Gastrocnemius medialis (tissue), 4 donors: ENCODE measurements at regions not wholly inside any gene's neighbourhood (a gene's known extent, or its start where the extent isn't known, plus 50 kb on each side); places are given as distances from the start of the nearest gene placed in this dataset.

Experiments used
- ATAC-seq, 2 donors: fragments of 150-250 bp; one replicate each; pipeline ENCODE4 v1.9.1; 2016
- DNase-seq, 2 donors: peaks; one replicate each; pipeline ENCODE4 v3.0.0-alpha.2; 2019
- H3K27ac ChIP-seq, 4 donors: fragments of 200-600 bp; sonication (generic); 1 replicate in 1 of 4; 2 replicates in 3 of 4; pipeline ENCODE4 v1.5.1; 2016 to 2018; ENCODE audit warnings: mild to moderate bottlenecking in 2 of 4, moderate library complexity in 1 of 4
- H3K27me3 ChIP-seq, 3 donors: fragments of 200-600 bp; sonication (generic) in 2 of 3; 1 replicate in 1 of 3; 2 replicates in 2 of 3; pipeline versions ENCODE4 v1.5.1 to v1.6.0; 2016 to 2019; ENCODE audit warnings: mild to moderate bottlenecking in 1 of 3, moderate library complexity in 1 of 3
- H3K36me3 ChIP-seq, 2 donors: fragments of 200-600 bp; sonication (generic) in 1 of 2; one replicate each; pipeline ENCODE4 v1.5.1; 2017 to 2018
- H3K4me1 ChIP-seq, 2 donors: fragments of 200-600 bp; sonication (generic) in 1 of 2; one replicate each; pipeline ENCODE4 v1.5.1; 2016 to 2017; ENCODE audit warnings: mild to moderate bottlenecking in 2 of 2
- H3K4me3 ChIP-seq, 4 donors: fragments of 200-600 bp; sonication (generic) in 3 of 4; 1 replicate in 1 of 4; 2 replicates in 3 of 4; pipeline ENCODE4 v1.5.1; 2016 to 2019; ENCODE audit warnings: mild to moderate bottlenecking in 2 of 4
- H3K9me3 ChIP-seq, 3 donors: fragments of 200-600 bp; sonication (generic) in 2 of 3; 1 replicate in 1 of 3; 2 replicates in 2 of 3; pipeline ENCODE4 v1.5.1; 2016 to 2019
- POLR2A ChIP-seq, 2 donors: fragments of 450-650 bp; IDR thresholded peaks; one replicate each; pipeline ENCODE4 v1.6.1; 2017; ENCODE audit warnings: antibody characterized with exemption in 2 of 2, mild to moderate bottlenecking in 2 of 2, moderate library complexity in 2 of 2
- in situ Hi-C, 4 donors: fragments of 200-750 bp; cut with MboI; loops; one replicate each; pipeline versions ENCODE4 v1.15.0 to v1.8.0; 2017; ENCODE audit warnings: low sequenced_read_pairs in 4 of 4
- intact Hi-C: fragments of 100-400 bp; cut with DNase I; formaldehyde crosslinking; loops from one replicate; pipeline ENCODE4 v1.15.1; 2023; ENCODE audit warnings: low total_unique reads
- TF ChIP-seq, protein P1 (sequence below), 5 experiments: fragments of 450-650 bp in 3 of 5; fragments of 200-600 bp in 2 of 5; sonication (generic) in 2 of 5; IDR thresholded peaks in 4 of 5; conservative IDR thresholded peaks in 1 of 5; 1 replicate in 4 of 5; 2 replicates in 1 of 5; pipeline ENCODE4 v1.5.1; 2016 to 2019; ENCODE audit warnings: antibody characterized with exemption in 5 of 5, mild to moderate bottlenecking in 3 of 5, moderate library complexity in 3 of 5

DNA sequence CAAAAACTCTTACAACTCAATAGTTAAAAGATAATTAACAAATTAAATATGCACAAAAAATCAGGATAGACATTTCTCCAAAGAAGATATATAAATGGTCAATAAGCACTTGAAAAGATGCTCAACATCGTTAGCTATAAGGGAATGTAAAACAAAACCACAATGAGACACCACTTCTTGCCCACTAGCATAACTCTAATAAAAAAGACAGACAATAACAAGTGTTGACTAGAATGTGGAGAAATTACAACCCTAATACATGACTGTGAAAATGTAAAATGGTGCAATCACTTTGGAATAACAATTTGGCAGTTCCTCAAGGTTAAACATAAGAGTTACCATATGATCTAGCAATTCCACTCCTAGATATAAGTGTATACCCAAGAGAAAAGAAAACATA lies 74.3 kb upstream of the PCGF5 start:
- no peaks in the 10 kb centered on the region for H3K9me3 ChIP-seq
- H3K4me1 ChIP-seq, result no peaks in the 10 kb centered on the region
- TF ChIP-seq, protein P1, sequence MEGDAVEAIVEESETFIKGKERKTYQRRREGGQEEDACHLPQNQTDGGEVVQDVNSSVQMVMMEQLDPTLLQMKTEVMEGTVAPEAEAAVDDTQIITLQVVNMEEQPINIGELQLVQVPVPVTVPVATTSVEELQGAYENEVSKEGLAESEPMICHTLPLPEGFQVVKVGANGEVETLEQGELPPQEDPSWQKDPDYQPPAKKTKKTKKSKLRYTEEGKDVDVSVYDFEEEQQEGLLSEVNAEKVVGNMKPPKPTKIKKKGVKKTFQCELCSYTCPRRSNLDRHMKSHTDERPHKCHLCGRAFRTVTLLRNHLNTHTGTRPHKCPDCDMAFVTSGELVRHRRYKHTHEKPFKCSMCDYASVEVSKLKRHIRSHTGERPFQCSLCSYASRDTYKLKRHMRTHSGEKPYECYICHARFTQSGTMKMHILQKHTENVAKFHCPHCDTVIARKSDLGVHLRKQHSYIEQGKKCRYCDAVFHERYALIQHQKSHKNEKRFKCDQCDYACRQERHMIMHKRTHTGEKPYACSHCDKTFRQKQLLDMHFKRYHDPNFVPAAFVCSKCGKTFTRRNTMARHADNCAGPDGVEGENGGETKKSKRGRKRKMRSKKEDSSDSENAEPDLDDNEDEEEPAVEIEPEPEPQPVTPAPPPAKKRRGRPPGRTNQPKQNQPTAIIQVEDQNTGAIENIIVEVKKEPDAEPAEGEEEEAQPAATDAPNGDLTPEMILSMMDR (IDR thresholded peaks at IDR 0.05 in 4 of 5, conservative IDR thresholded peaks at IDR 0.05 in 1 of 5), result no peak
- no peak for TF ChIP-seq POLR2A (IDR thresholded peaks at IDR 0.05)
- ATAC-seq (no peak), DNase-seq (no peak)
- H3K27me3 ChIP-seq, result no peaks in the 10 kb centered on the region
- no peak overlapping the region for H3K4me3 ChIP-seq
- no peak overlapping the region for H3K27ac ChIP-seq
- in situ Hi-C loops (no loop called here), intact Hi-C loops (no loop called here)
- no peaks in the 10 kb centered on the region for H3K36me3 ChIP-seq

DNA sequence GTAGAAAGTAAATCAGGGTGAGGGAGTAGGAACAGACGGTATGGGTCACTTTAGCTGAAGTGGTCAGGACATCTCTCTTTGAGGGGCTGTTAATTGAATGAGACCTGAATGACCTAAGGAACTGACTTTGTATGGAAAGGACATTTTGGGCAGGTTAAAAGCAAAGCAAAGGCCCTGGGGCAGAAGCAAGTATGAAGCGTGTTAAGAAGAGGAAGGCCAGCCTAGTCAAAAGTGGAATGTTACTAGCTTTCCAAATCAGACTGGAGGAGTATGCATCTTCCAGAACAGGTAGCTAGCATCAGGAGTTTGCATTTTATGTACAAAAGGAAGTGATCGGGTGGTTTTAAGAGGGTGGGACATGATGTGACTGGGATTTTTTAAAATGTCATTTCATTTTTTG lies 70.9 kb upstream of the PCGF5 start:
- H3K9me3 ChIP-seq, result no peaks in the 10 kb centered on the region
- no peak overlapping the region for H3K27ac ChIP-seq
- intact Hi-C loops, result no loop called here
- no peaks in the 10 kb centered on the region for H3K4me1 ChIP-seq
- no peak for TF ChIP-seq POLR2A (IDR thresholded peaks at IDR 0.05)
- TF ChIP-seq, protein P1 (IDR thresholded peaks at IDR 0.05 in 4 of 5, conservative IDR thresholded peaks at IDR 0.05 in 1 of 5), result no peak
- no peak overlapping the region for H3K4me3 ChIP-seq
- no peak for DNase-seq
- H3K27me3 ChIP-seq, result no peaks in the 10 kb centered on the region
- in situ Hi-C loops, result no loop called here
- ATAC-seq, result no peak
- no peaks in the 10 kb centered on the region for H3K36me3 ChIP-seq

DNA sequence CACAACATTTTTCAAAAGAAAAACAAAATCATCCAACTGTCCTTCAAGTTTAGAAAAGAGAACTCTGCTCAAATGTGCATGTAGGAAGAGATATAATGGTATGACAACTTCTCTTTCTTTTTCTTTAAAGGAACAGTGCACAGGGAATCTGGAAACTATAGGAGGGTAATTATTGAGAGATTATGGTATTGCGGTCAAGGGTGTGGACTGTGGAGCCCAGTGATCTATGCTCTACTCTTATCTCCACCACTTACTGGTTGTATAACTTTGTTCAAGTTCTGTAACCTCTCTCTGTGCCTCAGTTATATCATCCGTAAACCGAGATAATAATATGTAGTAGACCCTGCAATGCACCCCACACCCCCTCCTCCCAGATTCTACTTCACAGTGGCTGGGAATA lies 69.8 kb upstream of the PCGF5 start:
- no peaks in the 10 kb centered on the region for H3K4me1 ChIP-seq
- intact Hi-C loops, result no loop called here
- H3K4me3 ChIP-seq, result no peak overlapping the region
- no peaks in the 10 kb centered on the region for H3K36me3 ChIP-seq
- H3K9me3 ChIP-seq, result no peaks in the 10 kb centered on the region
- in situ Hi-C loops, result no loop called here
- no peaks in the 10 kb centered on the region for H3K27me3 ChIP-seq
- H3K27ac ChIP-seq, result no peak overlapping the region
- no peak for ATAC-seq
- TF ChIP-seq, protein P1 (IDR thresholded peaks at IDR 0.05 in 4 of 5, conservative IDR thresholded peaks at IDR 0.05 in 1 of 5), result no peak
- no peak for TF ChIP-seq POLR2A (IDR thresholded peaks at IDR 0.05)
- no peak for DNase-seq

DNA sequence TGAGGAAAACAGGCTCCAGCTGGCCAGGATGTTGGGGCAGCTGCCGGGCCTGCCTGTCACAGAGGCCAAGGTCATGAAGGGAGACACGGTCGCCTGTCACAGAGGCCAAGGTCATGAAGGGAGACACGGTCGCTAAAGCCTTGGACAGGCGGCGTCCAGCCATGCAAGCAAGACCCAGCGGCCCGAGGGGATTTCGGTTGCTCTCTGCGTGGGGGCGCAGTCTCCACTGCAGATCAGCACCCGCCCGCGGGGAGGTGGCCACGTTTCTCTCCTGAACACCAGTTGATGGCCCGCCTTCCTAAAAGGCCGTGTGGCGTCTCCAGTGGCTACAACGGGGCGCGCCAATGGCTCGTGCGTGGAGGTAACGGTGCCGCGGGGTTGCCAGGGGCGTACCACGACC lies 67.0 kb upstream of the PCGF5 start:
- Histone ChIP-seq H3K27ac (no peak overlapping the region), H3K36me3 (no peaks in the 10 kb centered on the region), H3K27me3 (no peaks in the 10 kb centered on the region), H3K9me3 (no peaks in the 10 kb centered on the region), H3K4me1 (no peaks in the 10 kb centered on the region), H3K4me3 (no peak overlapping the region)
- DNase-seq (no peak), ATAC-seq (no peak)
- TF ChIP-seq, protein P1 (IDR thresholded peaks at IDR 0.05 in 4 of 5, conservative IDR thresholded peaks at IDR 0.05 in 1 of 5), result no peak
- TF ChIP-seq POLR2A (IDR thresholded peaks at IDR 0.05), result no peak
- intact Hi-C loops (no loop called here), in situ Hi-C loops (no loop called here)

DNA sequence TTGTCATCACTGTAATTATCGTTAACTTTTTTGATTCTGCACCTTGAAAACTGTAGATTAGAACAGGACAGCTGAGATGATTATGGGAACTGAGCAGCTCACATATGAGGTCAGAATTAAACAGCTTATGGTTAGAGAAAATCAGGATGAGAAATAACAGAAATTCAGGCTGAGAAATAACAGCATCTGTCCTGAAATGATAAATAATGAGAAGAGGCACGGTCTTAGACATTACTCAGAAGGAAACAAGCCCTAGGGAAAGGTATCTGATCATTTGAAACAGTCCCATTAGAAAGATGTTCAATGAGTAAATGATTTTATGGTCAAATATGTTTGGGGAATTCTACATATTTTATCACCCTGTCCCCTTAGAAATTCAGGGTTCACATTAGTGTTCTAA lies 65.6 kb upstream of the PCGF5 start:
- H3K4me1 ChIP-seq, result no peaks in the 10 kb centered on the region
- H3K27ac ChIP-seq, result no peak overlapping the region
- TF ChIP-seq, protein P1 (IDR thresholded peaks at IDR 0.05 in 4 of 5, conservative IDR thresholded peaks at IDR 0.05 in 1 of 5), result no peak
- TF ChIP-seq POLR2A (IDR thresholded peaks at IDR 0.05), result no peak
- ATAC-seq (no peak), DNase-seq (no peak)
- intact Hi-C loops, result no loop called here
- H3K36me3 ChIP-seq, result no peaks in the 10 kb centered on the region
- H3K27me3 ChIP-seq, result no peaks in the 10 kb centered on the region
- H3K9me3 ChIP-seq, result no peaks in the 10 kb centered on the region
- in situ Hi-C loops, result no loop called here
- H3K4me3 ChIP-seq, result no peak overlapping the region
